ENCODE measurements at regions not wholly inside any gene's neighbourhood (a gene's known extent, or its start where the extent isn't known, plus 50 kb on each side); places are given as distances from the start of the nearest gene placed in this dataset.

DNA sequence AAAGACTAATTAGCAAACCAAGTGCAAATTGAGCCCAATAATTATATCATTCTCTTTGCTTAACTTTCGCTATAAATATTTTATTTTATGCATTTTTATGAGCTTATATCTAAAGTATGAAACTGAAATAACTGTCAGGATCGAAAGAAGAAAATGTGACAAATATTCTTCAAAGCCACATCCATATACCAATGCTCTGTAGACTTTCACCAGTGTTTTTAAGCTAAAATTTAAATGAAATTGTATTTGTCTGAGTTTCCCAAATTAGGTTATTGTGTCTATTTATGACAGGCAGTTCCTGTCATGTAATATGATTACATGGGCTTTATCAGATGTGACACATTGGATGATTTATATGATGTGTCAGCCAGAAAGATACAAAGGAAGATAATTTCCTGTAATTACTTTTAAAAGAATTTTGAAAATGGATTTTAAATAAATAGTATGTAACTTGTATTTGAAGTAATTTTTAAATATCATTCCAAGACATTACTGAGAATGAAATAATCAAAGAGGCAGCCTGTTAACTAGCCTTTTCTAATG, 317.9 kb upstream of the KLF6 start:
- ATAC-seq (no peak), DNase-seq (ENCODE audit: low spot score) (no peak)
- H3K9me3 Mint-ChIP-seq, result peaks cover 28% of the 10 kb centered on the region
- TF ChIP-seq, protein P1, sequence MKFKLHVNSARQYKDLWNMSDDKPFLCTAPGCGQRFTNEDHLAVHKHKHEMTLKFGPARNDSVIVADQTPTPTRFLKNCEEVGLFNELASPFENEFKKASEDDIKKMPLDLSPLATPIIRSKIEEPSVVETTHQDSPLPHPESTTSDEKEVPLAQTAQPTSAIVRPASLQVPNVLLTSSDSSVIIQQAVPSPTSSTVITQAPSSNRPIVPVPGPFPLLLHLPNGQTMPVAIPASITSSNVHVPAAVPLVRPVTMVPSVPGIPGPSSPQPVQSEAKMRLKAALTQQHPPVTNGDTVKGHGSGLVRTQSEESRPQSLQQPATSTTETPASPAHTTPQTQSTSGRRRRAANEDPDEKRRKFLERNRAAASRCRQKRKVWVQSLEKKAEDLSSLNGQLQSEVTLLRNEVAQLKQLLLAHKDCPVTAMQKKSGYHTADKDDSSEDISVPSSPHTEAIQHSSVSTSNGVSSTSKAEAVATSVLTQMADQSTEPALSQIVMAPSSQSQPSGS (CRISPR knock-in tag; IDR thresholded peaks at IDR 0.05; ENCODE audit: borderline replicate concordance, low read depth), result no peak
- TF ChIP-seq ZNF423 (CRISPR knock-in tag; IDR thresholded peaks at IDR 0.05), result no peak
- TF ChIP-seq ZNF396 (CRISPR knock-in tag; IDR thresholded peaks at IDR 0.05; ENCODE audit: borderline replicate concordance), result no peak
- TF ChIP-seq, protein P2, sequence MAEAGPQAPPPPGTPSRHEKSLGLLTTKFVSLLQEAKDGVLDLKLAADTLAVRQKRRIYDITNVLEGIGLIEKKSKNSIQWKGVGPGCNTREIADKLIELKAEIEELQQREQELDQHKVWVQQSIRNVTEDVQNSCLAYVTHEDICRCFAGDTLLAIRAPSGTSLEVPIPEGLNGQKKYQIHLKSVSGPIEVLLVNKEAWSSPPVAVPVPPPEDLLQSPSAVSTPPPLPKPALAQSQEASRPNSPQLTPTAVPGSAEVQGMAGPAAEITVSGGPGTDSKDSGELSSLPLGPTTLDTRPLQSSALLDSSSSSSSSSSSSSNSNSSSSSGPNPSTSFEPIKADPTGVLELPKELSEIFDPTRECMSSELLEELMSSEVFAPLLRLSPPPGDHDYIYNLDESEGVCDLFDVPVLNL (CRISPR knock-in tag; IDR thresholded peaks at IDR 0.05; ENCODE audit: borderline replicate concordance, low read depth), result no peak
- TF ChIP-seq, protein P3, sequence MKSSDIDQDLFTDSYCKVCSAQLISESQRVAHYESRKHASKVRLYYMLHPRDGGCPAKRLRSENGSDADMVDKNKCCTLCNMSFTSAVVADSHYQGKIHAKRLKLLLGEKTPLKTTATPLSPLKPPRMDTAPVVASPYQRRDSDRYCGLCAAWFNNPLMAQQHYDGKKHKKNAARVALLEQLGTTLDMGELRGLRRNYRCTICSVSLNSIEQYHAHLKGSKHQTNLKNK (CRISPR knock-in tag; IDR thresholded peaks at IDR 0.05), result no peak
- TF ChIP-seq TEAD4 (CRISPR knock-in tag; IDR thresholded peaks at IDR 0.05), result no peak
- TF ChIP-seq TP53 (CRISPR knock-in tag; IDR thresholded peaks at IDR 0.05), result no peak
- no peak for TF ChIP-seq ATF1 (CRISPR knock-in tag; IDR thresholded peaks at IDR 0.05)
- TF ChIP-seq FOXP1 (CRISPR knock-in tag; IDR thresholded peaks at IDR 0.05; ENCODE audit: borderline replicate concordance), result no peak
- TF ChIP-seq ZNF121 (CRISPR knock-in tag; IDR thresholded peaks at IDR 0.05), result no peak
- no peak for TF ChIP-seq NR3C1 (CRISPR knock-in tag; conservative IDR thresholded peaks at IDR 0.05; ENCODE audit: low read depth)
- TF ChIP-seq, protein P4, sequence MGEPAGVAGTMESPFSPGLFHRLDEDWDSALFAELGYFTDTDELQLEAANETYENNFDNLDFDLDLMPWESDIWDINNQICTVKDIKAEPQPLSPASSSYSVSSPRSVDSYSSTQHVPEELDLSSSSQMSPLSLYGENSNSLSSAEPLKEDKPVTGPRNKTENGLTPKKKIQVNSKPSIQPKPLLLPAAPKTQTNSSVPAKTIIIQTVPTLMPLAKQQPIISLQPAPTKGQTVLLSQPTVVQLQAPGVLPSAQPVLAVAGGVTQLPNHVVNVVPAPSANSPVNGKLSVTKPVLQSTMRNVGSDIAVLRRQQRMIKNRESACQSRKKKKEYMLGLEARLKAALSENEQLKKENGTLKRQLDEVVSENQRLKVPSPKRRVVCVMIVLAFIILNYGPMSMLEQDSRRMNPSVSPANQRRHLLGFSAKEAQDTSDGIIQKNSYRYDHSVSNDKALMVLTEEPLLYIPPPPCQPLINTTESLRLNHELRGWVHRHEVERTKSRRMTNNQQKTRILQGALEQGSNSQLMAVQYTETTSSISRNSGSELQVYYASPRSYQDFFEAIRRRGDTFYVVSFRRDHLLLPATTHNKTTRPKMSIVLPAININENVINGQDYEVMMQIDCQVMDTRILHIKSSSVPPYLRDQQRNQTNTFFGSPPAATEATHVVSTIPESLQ (CRISPR knock-in tag; IDR thresholded peaks at IDR 0.05), result no peak
- TF ChIP-seq, protein P5, sequence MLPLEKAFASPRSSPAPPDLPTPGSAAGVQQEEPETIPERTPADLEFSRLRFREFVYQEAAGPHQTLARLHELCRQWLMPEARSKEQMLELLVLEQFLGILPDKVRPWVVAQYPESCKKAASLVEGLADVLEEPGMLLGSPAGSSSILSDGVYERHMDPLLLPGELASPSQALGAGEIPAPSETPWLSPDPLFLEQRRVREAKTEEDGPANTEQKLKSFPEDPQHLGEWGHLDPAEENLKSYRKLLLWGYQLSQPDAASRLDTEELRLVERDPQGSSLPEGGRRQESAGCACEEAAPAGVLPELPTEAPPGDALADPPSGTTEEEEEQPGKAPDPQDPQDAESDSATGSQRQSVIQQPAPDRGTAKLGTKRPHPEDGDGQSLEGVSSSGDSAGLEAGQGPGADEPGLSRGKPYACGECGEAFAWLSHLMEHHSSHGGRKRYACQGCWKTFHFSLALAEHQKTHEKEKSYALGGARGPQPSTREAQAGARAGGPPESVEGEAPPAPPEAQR (CRISPR knock-in tag; IDR thresholded peaks at IDR 0.05), result no peak
- no peak for TF ChIP-seq IRF2 (CRISPR knock-in tag; IDR thresholded peaks at IDR 0.05; ENCODE audit: borderline replicate concordance, low read depth)
- TF ChIP-seq EMX1 (CRISPR knock-in tag; IDR thresholded peaks at IDR 0.05), result no peak
- TF ChIP-seq ZNF232 (CRISPR knock-in tag; IDR thresholded peaks at IDR 0.05), result no peak
- TF ChIP-seq, protein P6, sequence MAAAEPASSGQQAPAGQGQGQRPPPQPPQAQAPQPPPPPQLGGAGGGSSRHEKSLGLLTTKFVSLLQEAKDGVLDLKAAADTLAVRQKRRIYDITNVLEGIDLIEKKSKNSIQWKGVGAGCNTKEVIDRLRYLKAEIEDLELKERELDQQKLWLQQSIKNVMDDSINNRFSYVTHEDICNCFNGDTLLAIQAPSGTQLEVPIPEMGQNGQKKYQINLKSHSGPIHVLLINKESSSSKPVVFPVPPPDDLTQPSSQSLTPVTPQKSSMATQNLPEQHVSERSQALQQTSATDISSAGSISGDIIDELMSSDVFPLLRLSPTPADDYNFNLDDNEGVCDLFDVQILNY (CRISPR knock-in tag; IDR thresholded peaks at IDR 0.05), result no peak
- TF ChIP-seq, protein P7, sequence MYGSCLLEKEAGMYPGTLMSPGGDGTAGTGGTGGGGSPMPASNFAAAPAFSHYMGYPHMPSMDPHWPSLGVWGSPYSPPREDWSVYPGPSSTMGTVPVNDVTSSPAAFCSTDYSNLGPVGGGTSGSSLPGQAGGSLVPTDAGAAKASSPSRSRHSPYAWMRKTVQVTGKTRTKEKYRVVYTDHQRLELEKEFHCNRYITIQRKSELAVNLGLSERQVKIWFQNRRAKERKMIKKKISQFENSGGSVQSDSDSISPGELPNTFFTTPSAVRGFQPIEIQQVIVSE (CRISPR knock-in tag; IDR thresholded peaks at IDR 0.05; ENCODE audit: borderline replicate concordance), result no peak
- TF ChIP-seq, protein P8, sequence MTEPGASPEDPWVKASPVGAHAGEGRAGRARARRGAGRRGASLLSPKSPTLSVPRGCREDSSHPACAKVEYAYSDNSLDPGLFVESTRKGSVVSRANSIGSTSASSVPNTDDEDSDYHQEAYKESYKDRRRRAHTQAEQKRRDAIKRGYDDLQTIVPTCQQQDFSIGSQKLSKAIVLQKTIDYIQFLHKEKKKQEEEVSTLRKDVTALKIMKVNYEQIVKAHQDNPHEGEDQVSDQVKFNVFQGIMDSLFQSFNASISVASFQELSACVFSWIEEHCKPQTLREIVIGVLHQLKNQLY (CRISPR knock-in tag; IDR thresholded peaks at IDR 0.05), result no peak
- TF ChIP-seq, protein P9, sequence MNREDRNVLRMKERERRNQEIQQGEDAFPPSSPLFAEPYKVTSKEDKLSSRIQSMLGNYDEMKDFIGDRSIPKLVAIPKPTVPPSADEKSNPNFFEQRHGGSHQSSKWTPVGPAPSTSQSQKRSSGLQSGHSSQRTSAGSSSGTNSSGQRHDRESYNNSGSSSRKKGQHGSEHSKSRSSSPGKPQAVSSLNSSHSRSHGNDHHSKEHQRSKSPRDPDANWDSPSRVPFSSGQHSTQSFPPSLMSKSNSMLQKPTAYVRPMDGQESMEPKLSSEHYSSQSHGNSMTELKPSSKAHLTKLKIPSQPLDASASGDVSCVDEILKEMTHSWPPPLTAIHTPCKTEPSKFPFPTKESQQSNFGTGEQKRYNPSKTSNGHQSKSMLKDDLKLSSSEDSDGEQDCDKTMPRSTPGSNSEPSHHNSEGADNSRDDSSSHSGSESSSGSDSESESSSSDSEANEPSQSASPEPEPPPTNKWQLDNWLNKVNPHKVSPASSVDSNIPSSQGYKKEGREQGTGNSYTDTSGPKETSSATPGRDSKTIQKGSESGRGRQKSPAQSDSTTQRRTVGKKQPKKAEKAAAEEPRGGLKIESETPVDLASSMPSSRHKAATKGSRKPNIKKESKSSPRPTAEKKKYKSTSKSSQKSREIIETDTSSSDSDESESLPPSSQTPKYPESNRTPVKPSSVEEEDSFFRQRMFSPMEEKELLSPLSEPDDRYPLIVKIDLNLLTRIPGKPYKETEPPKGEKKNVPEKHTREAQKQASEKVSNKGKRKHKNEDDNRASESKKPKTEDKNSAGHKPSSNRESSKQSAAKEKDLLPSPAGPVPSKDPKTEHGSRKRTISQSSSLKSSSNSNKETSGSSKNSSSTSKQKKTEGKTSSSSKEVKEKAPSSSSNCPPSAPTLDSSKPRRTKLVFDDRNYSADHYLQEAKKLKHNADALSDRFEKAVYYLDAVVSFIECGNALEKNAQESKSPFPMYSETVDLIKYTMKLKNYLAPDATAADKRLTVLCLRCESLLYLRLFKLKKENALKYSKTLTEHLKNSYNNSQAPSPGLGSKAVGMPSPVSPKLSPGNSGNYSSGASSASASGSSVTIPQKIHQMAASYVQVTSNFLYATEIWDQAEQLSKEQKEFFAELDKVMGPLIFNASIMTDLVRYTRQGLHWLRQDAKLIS (CRISPR knock-in tag; IDR thresholded peaks at IDR 0.05; ENCODE audit: borderline replicate concordance), result no peak
- H3K36me3 Mint-ChIP-seq, result peaks cover 16% of the 10 kb centered on the region
- H3K27ac Mint-ChIP-seq, result no peak overlapping the region
- ChIA-PET CTCF (no interaction called here), POLR2A (no interaction called here)
- no peak overlapping the region for H3K4me3 Mint-ChIP-seq
- no peaks in the 10 kb centered on the region for H3K27me3 Mint-ChIP-seq (ENCODE audit: low read depth)
- H3K4me1 Mint-ChIP-seq, result no peaks in the 10 kb centered on the region
